ENCODE measurements at regions not wholly inside any gene's neighbourhood (a gene's known extent, or its start where the extent isn't known, plus 50 kb on each side); places are given as distances from the start of the nearest gene placed in this dataset.

- intact Hi-C loops (cut with micrococcal nuclease): no loop called here
- no peak for ATAC-seq
- POLR2A ChIA-PET: no interaction called here
Observed at GRCh38 chr6:132995009-132995408, 180.6 kb downstream of the RPS12 start.

GRCh38 chr6:132995432-132995831 is 181.1 kb downstream of the RPS12 start:
- Mint-ChIP-seq H3K27ac (no peak overlapping the region), H3K36me3 (ENCODE audit: low read depth) (no peaks in the 10 kb centered on the region), H3K4me3 (no peak overlapping the region), H3K27me3 (peaks cover 4% of the 10 kb centered on the region), H3K9me3 (no peaks in the 10 kb centered on the region), H3K4me1 (ENCODE audit: low read depth) (no peaks in the 10 kb centered on the region)
- CTCF ChIA-PET: no interaction called here
- no peak for TF ChIP-seq CTCF (IDR thresholded peaks at IDR 0.05)
- POLR2A ChIA-PET: no interaction called here
- ATAC-seq (no peak), DNase-seq (no peak)
- intact Hi-C loops (cut with micrococcal nuclease): no loop called here

More at GRCh38 chr6:132995009-132995408, 180.6 kb downstream of the RPS12 start:
- no peak for DNase-seq
- peaks cover 4% of the 10 kb centered on the region for H3K27me3 Mint-ChIP-seq
- H3K9me3 Mint-ChIP-seq: no peaks in the 10 kb centered on the region
- H3K4me3 Mint-ChIP-seq: no peak overlapping the region
- no peak overlapping the region for H3K27ac Mint-ChIP-seq
- TF ChIP-seq CTCF (IDR thresholded peaks at IDR 0.05): no peak
- no peaks in the 10 kb centered on the region for H3K36me3 Mint-ChIP-seq (ENCODE audit: low read depth)
- CTCF ChIA-PET: no interaction called here
- no peaks in the 10 kb centered on the region for H3K4me1 Mint-ChIP-seq (ENCODE audit: low read depth)

GRCh38 chr6:132998418-132998817 is 184.0 kb downstream of the RPS12 start:
- no peak overlapping the region for H3K4me3 Mint-ChIP-seq
- H3K27ac Mint-ChIP-seq: no peak overlapping the region
- ATAC-seq: no peak
- TF ChIP-seq CTCF (IDR thresholded peaks at IDR 0.05): no peak
- peaks cover 6% of the 10 kb centered on the region for H3K27me3 Mint-ChIP-seq
- intact Hi-C loops (cut with micrococcal nuclease): no loop called here
- CTCF ChIA-PET: no interaction called here
- POLR2A ChIA-PET: no interaction called here
- no peaks in the 10 kb centered on the region for H3K9me3 Mint-ChIP-seq
- DNase-seq: no peak
- no peaks in the 10 kb centered on the region for H3K36me3 Mint-ChIP-seq (ENCODE audit: low read depth)
- H3K4me1 Mint-ChIP-seq (ENCODE audit: low read depth): no peaks in the 10 kb centered on the region

- Mint-ChIP-seq H3K36me3 (ENCODE audit: low read depth) (no peaks in the 10 kb centered on the region), H3K4me1 (ENCODE audit: low read depth) (no peaks in the 10 kb centered on the region), H3K4me3 (no peak overlapping the region), H3K27me3 (peaks cover 6% of the 10 kb centered on the region), H3K27ac (no peak overlapping the region), H3K9me3 (no peaks in the 10 kb centered on the region)
- ChIA-PET POLR2A (no interaction called here), CTCF (no interaction called here)
- TF ChIP-seq CTCF (IDR thresholded peaks at IDR 0.05): no peak
- ATAC-seq (no peak), DNase-seq (no peak)
- intact Hi-C loops (cut with micrococcal nuclease): no loop called here
Observed at GRCh38 chr6:133001040-133001565, 186.7 kb downstream of the RPS12 start.

DNA sequence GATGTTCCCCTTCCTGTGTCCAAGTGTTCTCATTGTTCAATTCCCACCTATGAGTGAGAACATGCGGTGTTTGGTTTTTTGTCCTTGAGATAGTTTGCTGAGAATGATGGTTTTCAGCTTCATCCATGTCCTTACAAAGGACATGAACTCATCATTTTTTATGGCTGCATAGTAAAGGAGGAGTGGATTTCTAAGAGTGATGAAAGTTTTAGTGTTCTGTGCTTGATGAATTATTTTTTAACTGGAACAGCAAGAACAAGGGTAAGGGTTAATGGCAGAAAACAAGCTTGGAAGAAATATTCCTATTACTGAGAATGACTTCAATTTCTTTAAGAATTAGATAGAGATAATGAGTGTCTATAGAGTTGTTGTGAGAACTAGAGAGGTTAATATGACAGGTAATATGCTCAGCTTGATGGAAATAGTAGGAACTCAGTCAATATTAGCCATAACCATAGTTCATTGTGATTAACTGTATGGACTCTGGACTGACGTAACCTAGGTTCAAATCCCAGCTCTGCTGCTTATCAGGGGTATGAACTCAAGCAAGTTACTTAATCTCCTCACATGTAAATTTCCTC is 190.0 kb downstream of the RPS12 start:
- no peak for DNase-seq

More for the DNA sequence above, 190.0 kb downstream of the RPS12 start:
- ChIA-PET POLR2A (no interaction called here), CTCF (no interaction called here)
- Mint-ChIP-seq H3K27me3 (peaks cover 2% of the 10 kb centered on the region), H3K27ac (no peak overlapping the region), H3K4me3 (no peak overlapping the region), H3K36me3 (ENCODE audit: low read depth) (no peaks in the 10 kb centered on the region), H3K4me1 (ENCODE audit: low read depth) (no peaks in the 10 kb centered on the region), H3K9me3 (no peaks in the 10 kb centered on the region)
- no peak for TF ChIP-seq CTCF (IDR thresholded peaks at IDR 0.05)
- intact Hi-C loops (cut with micrococcal nuclease): no loop called here
- no peak for ATAC-seq

Measured in activated CD8-positive, alpha-beta T cell treated with anti-CD3 and anti-CD28 coated beads for 36 hours (primary cell).